ENCODE measurements at regions not wholly inside any gene's neighbourhood (a gene's known extent, or its start where the extent isn't known, plus 50 kb on each side); places are given as distances from the start of the nearest gene placed in this dataset.

DNA sequence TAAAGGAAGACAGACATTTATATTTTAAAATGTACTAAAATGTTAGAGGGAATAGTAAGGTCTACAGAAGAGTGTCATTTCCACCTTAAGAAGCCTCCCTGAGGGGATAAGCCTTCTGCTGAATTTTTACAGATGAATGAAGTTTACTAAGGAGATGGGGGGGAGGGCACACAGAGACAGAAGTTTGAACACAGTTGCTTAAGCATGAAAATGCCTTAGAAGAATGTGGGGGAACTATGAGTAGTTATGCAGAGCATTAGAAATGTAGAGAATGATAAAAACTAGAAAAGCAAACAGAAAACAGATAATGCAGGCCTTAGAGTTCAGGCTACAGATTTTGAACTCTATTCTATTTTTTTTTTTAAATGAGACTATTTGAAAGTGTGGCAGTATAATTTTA lies 232.2 kb upstream of the VLDLR start:
- TF ChIP-seq CTCF (conservative IDR thresholded peaks at IDR 0.05 in 1 of 2, IDR thresholded peaks at IDR 0.05 in 1 of 2; ENCODE audit: low read depth in 1 of 2, low read length in 2 of 2) (no peak), EZH2 (IDR thresholded peaks at IDR 0.05; ENCODE audit: low read length, missing control alignments) (no peak)

Measured in fibroblast of lung (primary cell).